ENCODE measurements at regions not wholly inside any gene's neighbourhood (a gene's known extent, or its start where the extent isn't known, plus 50 kb on each side); places are given as distances from the start of the nearest gene placed in this dataset.

- no peak for FAIRE-seq
These were observed 238.3 kb downstream of the OMA1 start for GRCh38 chr1:58308206-58308605.

GRCh38 chr1:58307431-58307830 lies 239.1 kb downstream of the OMA1 start:
- no peak for FAIRE-seq

GRCh38 chr1:58305622-58306021 lies 240.9 kb downstream of the OMA1 start:
- no peak for FAIRE-seq

GRCh38 chr1:58304346-58304975 lies 242.1 kb downstream of the OMA1 start:
- no peak for FAIRE-seq

GRCh38 chr1:58303841-58304240 lies 242.7 kb downstream of the OMA1 start:
- no peak for FAIRE-seq

GRCh38 chr1:58293388-58293787 lies 253.1 kb downstream of the OMA1 start:
- no peak for FAIRE-seq

- no peak for FAIRE-seq
These were observed 255.7 kb downstream of the OMA1 start for GRCh38 chr1:58290685-58291372.

GRCh38 chr1:58288624-58289142 lies 257.8 kb downstream of the OMA1 start:
- FAIRE-seq: no peak

- FAIRE-seq: no peak
These were observed 258.5 kb downstream of the OMA1 start for GRCh38 chr1:58287894-58288623.

GRCh38 chr1:58284225-58284510 lies 262.4 kb downstream of the OMA1 start:
- no peak for FAIRE-seq

GRCh38 chr1:58283388-58284224 lies 262.9 kb downstream of the OMA1 start:
- FAIRE-seq: no peak

- FAIRE-seq: no peak
These were observed 263.7 kb downstream of the OMA1 start for GRCh38 chr1:58282623-58283387.

GRCh38 chr1:58266242-58266641 lies 280.3 kb downstream of the OMA1 start:
- FAIRE-seq: no peak

- FAIRE-seq: no peak
These were observed 282.1 kb downstream of the OMA1 start for GRCh38 chr1:58264462-58264861.

- FAIRE-seq: no peak
These were observed 283.8 kb downstream of the OMA1 start for GRCh38 chr1:58262702-58263101.

- FAIRE-seq: no peak
These were observed 288.4 kb downstream of the OMA1 start for GRCh38 chr1:58258082-58258481.

- no peak for FAIRE-seq
These were observed 289.5 kb downstream of the OMA1 start for GRCh38 chr1:58257003-58257402.

GRCh38 chr1:58256546-58256945 lies 290.0 kb downstream of the OMA1 start:
- no peak for FAIRE-seq

- no peak for FAIRE-seq
These were observed 290.5 kb downstream of the OMA1 start for GRCh38 chr1:58256041-58256440.

- FAIRE-seq: no peak
These were observed 291.3 kb downstream of the OMA1 start for GRCh38 chr1:58255192-58255591.

GRCh38 chr1:58251430-58252073 lies 295.0 kb downstream of the OMA1 start:
- FAIRE-seq: no peak

- FAIRE-seq: no peak
These were observed 296.0 kb downstream of the OMA1 start for GRCh38 chr1:58250587-58250948.
